B cell (primary cell): ENCODE measurements at regions not wholly inside any gene's neighbourhood (a gene's known extent, or its start where the extent isn't known, plus 50 kb on each side); places are given as distances from the start of the nearest gene placed in this dataset.

Experiments
- EZH2 ChIP-seq: IDR thresholded peaks from 2 replicates; pipeline ENCODE4 v1.6.1; 2012; ENCODE audit warnings: borderline replicate concordance, low read depth, mild to moderate bottlenecking, moderate library complexity, low read length; ENCODE audit not compliant: insufficient read depth, poor library complexity, severe bottlenecking
- TF ChIP-seq, protein P1 (sequence below): fragments of 200-600 bp; IDR thresholded peaks from one replicate; pipeline ENCODE4 v1.8.0; 2022; ENCODE audit warnings: antibody characterized with exemption, mild to moderate bottlenecking

DNA sequence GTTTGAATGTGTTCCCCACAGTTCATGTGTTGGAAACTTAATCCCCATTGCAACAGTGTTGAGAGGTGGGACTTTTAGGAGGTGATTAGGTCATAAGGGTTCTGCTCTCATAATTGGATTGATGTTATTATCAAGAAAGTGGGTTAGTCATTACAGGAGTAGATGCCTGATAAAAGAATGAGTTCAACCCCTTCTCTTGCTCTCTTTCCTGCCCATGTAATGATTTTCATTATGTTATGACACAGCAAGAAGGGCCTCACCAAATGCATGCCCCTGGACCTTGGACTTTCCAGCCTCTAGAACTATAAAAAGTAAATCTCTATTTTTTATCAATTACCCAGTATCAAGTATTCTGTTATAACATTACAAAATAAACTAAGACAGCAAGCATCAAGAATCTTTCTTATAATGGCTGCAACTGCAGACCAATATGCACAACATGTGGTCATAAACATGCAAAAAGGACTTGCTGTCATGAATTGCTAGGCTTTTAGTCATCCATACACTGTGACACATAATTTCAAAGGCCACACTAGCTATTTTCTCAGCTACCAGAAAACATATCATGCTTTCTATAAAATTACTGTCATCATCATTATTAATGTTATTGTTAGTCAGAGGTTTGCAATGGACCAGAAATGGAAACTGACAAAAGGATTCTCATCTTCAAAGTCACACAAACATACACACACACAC lies 99.9 kb upstream of the GUCY1A2 start:
- TF ChIP-seq, protein P1, sequence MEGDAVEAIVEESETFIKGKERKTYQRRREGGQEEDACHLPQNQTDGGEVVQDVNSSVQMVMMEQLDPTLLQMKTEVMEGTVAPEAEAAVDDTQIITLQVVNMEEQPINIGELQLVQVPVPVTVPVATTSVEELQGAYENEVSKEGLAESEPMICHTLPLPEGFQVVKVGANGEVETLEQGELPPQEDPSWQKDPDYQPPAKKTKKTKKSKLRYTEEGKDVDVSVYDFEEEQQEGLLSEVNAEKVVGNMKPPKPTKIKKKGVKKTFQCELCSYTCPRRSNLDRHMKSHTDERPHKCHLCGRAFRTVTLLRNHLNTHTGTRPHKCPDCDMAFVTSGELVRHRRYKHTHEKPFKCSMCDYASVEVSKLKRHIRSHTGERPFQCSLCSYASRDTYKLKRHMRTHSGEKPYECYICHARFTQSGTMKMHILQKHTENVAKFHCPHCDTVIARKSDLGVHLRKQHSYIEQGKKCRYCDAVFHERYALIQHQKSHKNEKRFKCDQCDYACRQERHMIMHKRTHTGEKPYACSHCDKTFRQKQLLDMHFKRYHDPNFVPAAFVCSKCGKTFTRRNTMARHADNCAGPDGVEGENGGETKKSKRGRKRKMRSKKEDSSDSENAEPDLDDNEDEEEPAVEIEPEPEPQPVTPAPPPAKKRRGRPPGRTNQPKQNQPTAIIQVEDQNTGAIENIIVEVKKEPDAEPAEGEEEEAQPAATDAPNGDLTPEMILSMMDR, result no peak
- TF ChIP-seq EZH2, result no peak
